GM18907 (cell line): ENCODE measurements at regions not wholly inside any gene's neighbourhood (a gene's known extent, or its start where the extent isn't known, plus 50 kb on each side); places are given as distances from the start of the nearest gene placed in this dataset.
A peak's percentile ranks its signal among the peaks of the same experiment; 100 is the strongest.
"Not testable (repeated sequence)": the region's sequence is repeated elsewhere in the genome, so short reads cannot be mapped to it uniquely, and the experiment has no call there.

Experiments
- ATAC-seq: cut with Tn5 transposase; IDR thresholded peaks from one replicate; pipeline ENCODE4 v1.9.1; 2021; ENCODE audit warnings: mild to moderate bottlenecking, moderate library complexity; ENCODE audit not compliant: unreplicated experiment

DNA sequence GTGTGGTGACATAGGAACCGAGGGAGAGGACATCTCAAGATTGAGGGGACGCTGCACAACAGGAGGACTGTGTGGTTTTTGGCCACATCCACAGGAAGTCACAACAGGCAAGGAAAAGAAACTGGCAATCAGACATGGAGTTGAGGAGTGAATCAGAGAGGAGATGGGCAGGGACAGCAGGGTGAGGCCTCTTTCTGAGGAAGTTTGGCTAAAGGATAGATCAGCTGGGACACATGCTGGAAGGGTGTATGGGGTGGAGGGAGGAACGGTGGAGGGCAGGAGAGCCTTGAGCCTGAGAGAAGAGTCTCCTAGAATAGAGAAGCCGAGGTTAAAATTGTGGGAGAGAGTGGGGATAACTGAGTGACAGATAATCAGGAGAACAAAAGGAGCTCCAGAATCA, 75.1 kb upstream of the CIDEA start:
- not testable (repeated sequence) for ATAC-seq

DNA sequence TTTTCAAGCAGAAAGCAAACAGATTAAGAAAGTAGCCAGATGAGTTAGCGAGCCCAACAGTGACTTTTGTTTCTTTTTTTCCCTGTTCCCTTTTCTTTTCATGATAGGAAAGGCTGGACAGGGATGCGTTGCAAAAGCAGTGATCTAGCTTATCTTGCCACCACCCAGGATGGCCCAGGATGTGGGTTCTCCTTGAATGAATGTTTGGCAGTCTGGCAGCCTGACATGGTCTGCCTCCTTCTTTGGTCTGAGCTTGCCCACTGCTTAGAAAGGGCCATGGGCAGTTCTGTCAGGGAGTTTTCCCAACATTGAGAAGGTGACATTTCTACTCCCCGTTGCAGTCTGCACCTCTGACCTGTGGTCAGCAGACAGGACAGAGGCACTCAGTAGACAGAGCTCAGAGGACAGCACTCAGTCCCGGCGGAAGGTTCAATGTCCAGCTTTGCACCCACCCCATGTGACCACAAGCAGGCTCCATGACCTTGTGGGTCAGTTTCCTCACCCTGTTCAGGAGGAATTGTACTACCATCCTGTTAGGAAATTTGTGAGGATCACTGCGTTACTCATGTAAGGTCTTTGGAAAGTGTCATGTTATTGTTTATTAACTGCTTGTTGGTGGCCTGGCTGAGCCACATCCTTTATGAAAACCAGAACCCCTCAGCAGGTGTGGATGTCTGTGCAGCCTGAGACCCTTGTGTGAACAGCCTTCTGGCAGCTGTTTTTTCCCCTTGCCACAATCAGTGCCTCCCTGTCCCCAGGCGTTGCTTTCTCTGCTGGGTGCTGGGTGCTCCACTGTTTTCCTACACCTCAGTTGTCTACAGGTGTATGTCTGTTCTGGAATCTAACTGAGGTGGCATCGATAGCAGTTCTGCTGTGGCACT, 74.2 kb upstream of the CIDEA start:
- peak; percentile 68 for ATAC-seq

DNA sequence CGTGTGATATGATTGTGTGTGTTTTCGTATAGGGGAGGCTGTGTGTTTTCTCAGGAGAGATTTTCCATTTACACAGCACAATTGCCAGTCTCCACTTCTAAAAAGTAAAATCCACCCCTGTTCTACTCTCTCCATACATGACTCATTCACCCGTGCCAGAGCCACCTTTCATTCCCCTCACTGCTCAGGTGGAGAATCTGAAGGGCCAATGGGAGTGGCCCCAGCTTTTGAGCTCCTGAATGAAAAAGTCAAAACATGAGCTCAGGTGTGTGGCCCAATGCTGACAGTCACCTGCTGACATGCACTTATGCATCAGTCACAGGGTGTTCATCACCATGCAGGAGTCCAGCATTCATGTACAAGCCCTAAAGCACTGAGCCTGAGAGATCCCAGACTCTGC, 55.4 kb upstream of the CIDEA start:
- ATAC-seq, result not testable (repeated sequence)

DNA sequence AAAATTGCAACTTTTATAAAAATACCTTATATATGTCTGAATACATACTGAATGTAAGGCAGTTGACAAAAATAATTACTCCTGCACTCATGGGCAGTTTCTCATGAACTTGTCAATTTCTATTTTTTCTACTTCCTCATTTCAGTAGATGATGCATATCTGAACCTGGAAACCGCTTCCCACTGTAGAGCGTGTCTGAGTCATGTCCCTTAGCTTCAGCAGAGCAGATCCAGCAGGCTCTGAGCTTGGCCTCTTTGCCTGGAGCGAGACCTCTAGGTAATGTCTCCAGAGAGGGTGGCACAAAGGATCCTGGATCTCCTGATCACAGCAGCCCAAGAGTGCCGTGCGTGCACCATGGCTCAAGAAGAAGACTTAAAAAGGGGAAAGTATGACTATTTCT, 54.0 kb upstream of the CIDEA start:
- peak; percentile 100 for ATAC-seq
